ENCODE measurements at regions not wholly inside any gene's neighbourhood (a gene's known extent, or its start where the extent isn't known, plus 50 kb on each side); places are given as distances from the start of the nearest gene placed in this dataset.

GRCh38 chr6:165714907-165715306 is 51.9 kb upstream of the PDE10A start:
- ATAC-seq (replicated peaks in 6 of 8), result no peak
- 65 to 100% (median 80%) methylated on average over 1 to 4 of the region's 18 CpGs; no CpG with 5 or more reads in 6 of the 10 experiments for WGBS, 10 experiments
- in situ Hi-C loops (cut with MboI; ENCODE audit: low pct_unique_long_range_greater_than_20kb in 2 of 9, low sequenced_read_pairs in 9 of 9, unreplicated experiment in 9 of 9), result no loop called here
- H3K4me3 ChIP-seq, result no peak overlapping the region
- no peaks in the 10 kb centered on the region for H3K4me1 ChIP-seq (replicated peaks in 1 of 2)
- H3K27ac ChIP-seq, result no peak overlapping the region

- in situ Hi-C loops (cut with MboI; ENCODE audit: low pct_unique_long_range_greater_than_20kb in 2 of 9, low sequenced_read_pairs in 9 of 9, unreplicated experiment in 9 of 9), result no loop called here
- Histone ChIP-seq H3K4me1 (replicated peaks in 1 of 2) (no peaks in the 10 kb centered on the region), H3K27ac (no peak overlapping the region), H3K4me3 (no peak overlapping the region)
- 27 to 100% (median 83%) methylated on average over 2 to 7 of the region's 12 CpGs; no CpG with 5 or more reads in 2 of the 10 experiments for WGBS, 10 experiments
- no peak for ATAC-seq (replicated peaks in 6 of 8)
Measured at GRCh38 chr6:165713845-165714466, 50.9 kb upstream of the PDE10A start.
